MM.1S (cell line): ENCODE measurements at regions not wholly inside any gene's neighbourhood (a gene's known extent, or its start where the extent isn't known, plus 50 kb on each side); places are given as distances from the start of the nearest gene placed in this dataset.

Experiments used
- CTCF ChIP-seq: fragments of 300-600 bp; sonication (generic); IDR thresholded peaks from 2 replicates; pipeline ENCODE4 v1.5.1; 2016; ENCODE audit warnings: antibody characterized with exemption, low read length, mixed read lengths
- EZH2 ChIP-seq: fragments of 300-600 bp; sonication (generic); optimal IDR thresholded peaks from 2 replicates; pipeline ENCODE3; 2017; ENCODE audit warnings: low read depth, mild to moderate bottlenecking, antibody characterized with exemption, low read length, mixed read lengths
- EZH2phosphoT487 ChIP-seq: fragments of 300-600 bp; sonication (generic); IDR thresholded peaks from 2 replicates; pipeline ENCODE4 v1.6.1; 2018; ENCODE audit warnings: antibody characterized with exemption, low read length

- TF ChIP-seq EZH2phosphoT487 (no peak), CTCF (no peak), EZH2 (no peak)
Measured at GRCh38 chr10:130727766-130728490, 583.6 kb downstream of the TCERG1L start.
